Vagina (tissue), 2 donors: ENCODE measurements at regions not wholly inside any gene's neighbourhood (a gene's known extent, or its start where the extent isn't known, plus 50 kb on each side); places are given as distances from the start of the nearest gene placed in this dataset.

Source experiments
- POLR2A ChIP-seq, 2 donors: fragments of 450-650 bp; IDR thresholded peaks; one replicate each; pipeline ENCODE4 v1.6.1; 2017; ENCODE audit warnings: antibody characterized with exemption in 2 of 2, mild to moderate bottlenecking in 2 of 2, moderate library complexity in 2 of 2
- POLR2AphosphoS5 ChIP-seq, 2 donors: sonication (generic); formaldehyde crosslinking; IDR thresholded peaks; one replicate each; pipeline ENCODE4 v1.9.0; 2017; ENCODE audit warnings: antibody characterized with exemption in 2 of 2, mild to moderate bottlenecking in 2 of 2, low read depth in 1 of 2; ENCODE audit not compliant: insufficient read depth in 1 of 2
- TF ChIP-seq, protein P1 (sequence below), 3 experiments: fragments of 450-650 bp in 2 of 3; fragments of 200-600 bp in 1 of 3; sonication (generic) in 1 of 3; IDR thresholded peaks; one replicate each; pipeline ENCODE4 v1.5.1; 2017 to 2019; ENCODE audit warnings: antibody characterized with exemption in 3 of 3, mild to moderate bottlenecking in 2 of 3, moderate library complexity in 2 of 3

DNA sequence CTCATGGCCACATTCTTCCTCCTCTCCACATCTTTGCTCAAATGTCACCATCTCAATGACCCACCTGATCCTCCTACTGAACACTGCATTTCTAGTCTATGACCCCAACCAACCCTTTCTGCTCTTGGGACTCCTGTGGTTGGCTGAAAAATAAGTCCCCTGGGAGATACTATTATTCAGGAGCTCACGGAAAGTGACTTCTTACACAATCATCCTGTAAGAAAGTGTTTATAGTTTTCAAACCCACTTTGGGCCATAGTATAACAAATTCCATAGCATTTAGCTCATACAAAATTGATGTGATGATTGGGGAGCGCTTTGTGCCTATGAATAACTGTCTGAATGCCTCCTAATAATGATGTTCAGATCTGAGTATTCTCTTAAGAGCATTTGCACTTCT is 161.4 kb upstream of the HS3ST1 start:
- TF ChIP-seq, protein P1, sequence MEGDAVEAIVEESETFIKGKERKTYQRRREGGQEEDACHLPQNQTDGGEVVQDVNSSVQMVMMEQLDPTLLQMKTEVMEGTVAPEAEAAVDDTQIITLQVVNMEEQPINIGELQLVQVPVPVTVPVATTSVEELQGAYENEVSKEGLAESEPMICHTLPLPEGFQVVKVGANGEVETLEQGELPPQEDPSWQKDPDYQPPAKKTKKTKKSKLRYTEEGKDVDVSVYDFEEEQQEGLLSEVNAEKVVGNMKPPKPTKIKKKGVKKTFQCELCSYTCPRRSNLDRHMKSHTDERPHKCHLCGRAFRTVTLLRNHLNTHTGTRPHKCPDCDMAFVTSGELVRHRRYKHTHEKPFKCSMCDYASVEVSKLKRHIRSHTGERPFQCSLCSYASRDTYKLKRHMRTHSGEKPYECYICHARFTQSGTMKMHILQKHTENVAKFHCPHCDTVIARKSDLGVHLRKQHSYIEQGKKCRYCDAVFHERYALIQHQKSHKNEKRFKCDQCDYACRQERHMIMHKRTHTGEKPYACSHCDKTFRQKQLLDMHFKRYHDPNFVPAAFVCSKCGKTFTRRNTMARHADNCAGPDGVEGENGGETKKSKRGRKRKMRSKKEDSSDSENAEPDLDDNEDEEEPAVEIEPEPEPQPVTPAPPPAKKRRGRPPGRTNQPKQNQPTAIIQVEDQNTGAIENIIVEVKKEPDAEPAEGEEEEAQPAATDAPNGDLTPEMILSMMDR (IDR thresholded peaks at IDR 0.05), result no peak
- TF ChIP-seq POLR2A (IDR thresholded peaks at IDR 0.05) (no peak), POLR2AphosphoS5 (IDR thresholded peaks at IDR 0.05; ENCODE audit: insufficient read depth in 1 of 2, low read depth in 1 of 2) (no peak)
